Caco-2 (cell line): ENCODE measurements at regions not wholly inside any gene's neighbourhood (a gene's known extent, or its start where the extent isn't known, plus 50 kb on each side); places are given as distances from the start of the nearest gene placed in this dataset.

Experiments used
- BruUV-seq: library from RNA; stranded (reverse); fragments of 400-500 nt; replicated peaks from 2 replicates; lab custom pipeline; 2021; lab: Mats Ljungman, UMichigan
- CTCF ChIA-PET: fragments of 300-600 bp; sonication (Branson Sonifier 250); formaldehyde crosslinking; loops from one replicate; lab custom pipeline; 2022; ENCODE audit warnings: antibody characterized with exemption; lab: Charles Lee
- POLR2A ChIA-PET: fragments of 300-600 bp; sonication (Branson Sonifier 250); formaldehyde crosslinking; loops from one replicate; lab custom pipeline; 2022; ENCODE audit warnings: antibody characterized with exemption; lab: Charles Lee
- DNase-seq, 2 experiments: peaks; one replicate each; pipeline versions ENCODE4 v3.0.0 to v3.0.0-alpha.2; 2020 to 2022
- H3K27me3 ChIP-seq: replicated peaks from 2 replicates; pipeline ENCODE4 v1.6.0; 2011; ENCODE audit warnings: low read length; ENCODE audit not compliant: control insufficient read depth, insufficient read depth
- H3K36me3 ChIP-seq: 2 replicates; pipeline ENCODE4 v1.5.1; 2011; ENCODE audit warnings: low read length; ENCODE audit not compliant: control insufficient read depth, insufficient read depth
- H3K4me1 ChIP-seq: fragments of 250-450 bp; sonication (Bioruptor Pico); 2 replicates; pipeline ENCODE4 v1.5.1; 2020; ENCODE audit warnings: mild to moderate bottlenecking
- H3K4me3 ChIP-seq: 2 replicates; pipeline ENCODE4 v1.5.1; 2011; ENCODE audit warnings: low read depth, mild to moderate bottlenecking, control low read depth, low read length
- H3K9me3 ChIP-seq: fragments of 250-450 bp; sonication (Bioruptor Pico); 2 replicates; pipeline ENCODE4 v1.5.1; 2020; ENCODE audit warnings: mild to moderate bottlenecking, moderate library complexity
- H3K27ac Mint-ChIP-seq: one replicate; pipeline ENCODE4 v1.8.0; 2022; ENCODE audit warnings: mixed read lengths; ENCODE audit not compliant: unreplicated experiment
- H3K27me3 Mint-ChIP-seq: one replicate; pipeline ENCODE4 v1.8.0; 2022; ENCODE audit warnings: mixed read lengths; ENCODE audit not compliant: insufficient read depth, unreplicated experiment
- H3K36me3 Mint-ChIP-seq: one replicate; pipeline ENCODE4 v1.8.0; 2022; ENCODE audit warnings: mild to moderate bottlenecking, mixed read lengths; ENCODE audit not compliant: insufficient read depth, unreplicated experiment
- H3K4me1 Mint-ChIP-seq: one replicate; pipeline ENCODE4 v1.8.0; 2022; ENCODE audit warnings: low read depth, mixed read lengths; ENCODE audit not compliant: unreplicated experiment
- H3K4me3 Mint-ChIP-seq: one replicate; pipeline ENCODE4 v1.8.0; 2022; ENCODE audit warnings: mild to moderate bottlenecking, moderate library complexity, mixed read lengths; ENCODE audit not compliant: unreplicated experiment
- H3K9me3 Mint-ChIP-seq: one replicate; pipeline ENCODE4 v1.8.0; 2022; ENCODE audit warnings: mixed read lengths; ENCODE audit not compliant: unreplicated experiment
- intact Hi-C: fragments of 100-400 bp; cut with micrococcal nuclease; formaldehyde crosslinking; loops from one replicate; pipeline ENCODE4 v1.10.0; 2022; ENCODE audit not compliant: unreplicated experiment
- TF ChIP-seq, protein P1 (sequence below), 2 experiments: fragments of 200-600 bp in 1 of 2; IDR thresholded peaks; 1 replicate in 1 of 2; 2 replicates in 1 of 2; pipeline versions ENCODE4 v1.5.1 to v1.8.0; 2011 to 2022; ENCODE audit warnings: antibody characterized with exemption in 1 of 2, control low read depth in 1 of 2, inconsistent platforms in 1 of 2, low read depth in 1 of 2, low read length in 1 of 2, mild to moderate bottlenecking in 1 of 2, moderate library complexity in 1 of 2; ENCODE audit not compliant: insufficient read depth in 1 of 2, severe bottlenecking in 1 of 2, unreplicated experiment in 1 of 2

DNA sequence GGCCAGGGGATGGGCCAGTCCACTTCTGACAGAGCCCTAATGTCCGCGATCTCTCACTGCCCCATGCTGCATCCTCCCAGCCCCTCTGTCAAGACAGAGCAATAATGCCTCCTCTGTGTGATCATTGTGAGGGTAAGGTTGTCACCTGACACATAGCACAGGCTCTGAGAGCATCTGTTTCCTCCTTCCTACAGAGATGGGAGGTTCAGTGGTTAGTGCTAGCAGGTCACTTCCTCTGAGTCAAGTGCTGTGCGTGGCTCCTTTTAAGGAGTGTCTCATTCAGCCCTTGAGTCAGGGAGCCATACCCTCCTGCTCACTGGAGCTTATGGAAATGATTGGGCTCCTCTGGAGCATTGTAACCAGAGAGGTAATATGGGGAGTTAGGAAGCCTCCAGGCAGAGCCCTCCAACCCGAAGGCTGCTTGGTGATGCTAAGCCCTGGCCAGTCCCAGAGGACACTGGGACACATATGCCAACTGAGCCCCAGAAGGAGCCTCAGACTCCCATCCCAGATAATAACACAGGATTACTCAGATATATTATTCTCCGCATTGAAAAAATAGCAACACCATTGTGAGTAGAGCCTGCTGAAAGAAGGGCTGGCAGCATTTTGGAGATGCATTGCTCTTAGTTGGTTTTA lies 189.0 kb downstream of the GALNT1 start:
- DNase-seq = no peak
- Mint-ChIP-seq H3K27ac (no peak overlapping the region), H3K27me3 (peaks cover 5% of the 10 kb centered on the region), H3K4me1 (no peaks in the 10 kb centered on the region), H3K4me3 (no peak overlapping the region), H3K9me3 (no peaks in the 10 kb centered on the region), H3K36me3 (no peaks in the 10 kb centered on the region)
- no peak overlapping the region for H3K4me3 ChIP-seq
- POLR2A ChIA-PET = no interaction called here
- no peaks in the 10 kb centered on the region for H3K36me3 ChIP-seq
- H3K27me3 ChIP-seq = no peaks in the 10 kb centered on the region
- no TSS peak for BruUV-seq
- H3K9me3 ChIP-seq = no peaks in the 10 kb centered on the region
- TF ChIP-seq, protein P1, sequence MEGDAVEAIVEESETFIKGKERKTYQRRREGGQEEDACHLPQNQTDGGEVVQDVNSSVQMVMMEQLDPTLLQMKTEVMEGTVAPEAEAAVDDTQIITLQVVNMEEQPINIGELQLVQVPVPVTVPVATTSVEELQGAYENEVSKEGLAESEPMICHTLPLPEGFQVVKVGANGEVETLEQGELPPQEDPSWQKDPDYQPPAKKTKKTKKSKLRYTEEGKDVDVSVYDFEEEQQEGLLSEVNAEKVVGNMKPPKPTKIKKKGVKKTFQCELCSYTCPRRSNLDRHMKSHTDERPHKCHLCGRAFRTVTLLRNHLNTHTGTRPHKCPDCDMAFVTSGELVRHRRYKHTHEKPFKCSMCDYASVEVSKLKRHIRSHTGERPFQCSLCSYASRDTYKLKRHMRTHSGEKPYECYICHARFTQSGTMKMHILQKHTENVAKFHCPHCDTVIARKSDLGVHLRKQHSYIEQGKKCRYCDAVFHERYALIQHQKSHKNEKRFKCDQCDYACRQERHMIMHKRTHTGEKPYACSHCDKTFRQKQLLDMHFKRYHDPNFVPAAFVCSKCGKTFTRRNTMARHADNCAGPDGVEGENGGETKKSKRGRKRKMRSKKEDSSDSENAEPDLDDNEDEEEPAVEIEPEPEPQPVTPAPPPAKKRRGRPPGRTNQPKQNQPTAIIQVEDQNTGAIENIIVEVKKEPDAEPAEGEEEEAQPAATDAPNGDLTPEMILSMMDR (IDR thresholded peaks at IDR 0.05; ENCODE audit: insufficient read depth in 1 of 2, low read depth in 1 of 2, low read length in 1 of 2, severe bottlenecking in 1 of 2, unreplicated experiment in 1 of 2) = no peak
- CTCF ChIA-PET = no interaction called here
- intact Hi-C loops = no loop called here
- no peaks in the 10 kb centered on the region for H3K4me1 ChIP-seq

DNA sequence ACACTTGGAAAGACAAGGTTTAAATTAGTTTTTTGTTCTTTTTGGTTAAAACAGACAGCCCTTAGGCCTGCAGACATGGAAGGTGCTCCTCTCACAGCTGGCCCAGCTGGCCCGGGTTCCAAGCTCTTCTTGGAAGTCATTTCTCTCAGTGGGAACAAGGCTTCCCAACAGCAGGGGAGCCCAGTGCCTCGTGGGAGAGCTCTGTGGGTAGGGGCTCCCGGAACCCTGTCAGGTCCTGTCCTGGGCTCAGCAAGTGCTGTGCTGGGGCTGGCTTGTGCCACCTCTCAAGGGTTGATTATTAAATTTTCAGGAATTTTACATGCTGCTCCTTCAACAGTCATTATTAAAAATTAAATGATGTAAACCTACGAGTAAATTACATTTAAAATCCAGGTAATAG lies 189.6 kb downstream of the GALNT1 start:
- H3K4me1 Mint-ChIP-seq = no peaks in the 10 kb centered on the region
- intact Hi-C loops = no loop called here
- POLR2A ChIA-PET = no interaction called here
- peaks cover 5% of the 10 kb centered on the region for H3K27me3 Mint-ChIP-seq
- Histone ChIP-seq H3K36me3 (no peaks in the 10 kb centered on the region), H3K4me3 (no peak overlapping the region), H3K9me3 (no peaks in the 10 kb centered on the region), H3K27me3 (no peaks in the 10 kb centered on the region), H3K4me1 (no peaks in the 10 kb centered on the region)
- BruUV-seq = no TSS peak
- no peak for DNase-seq
- H3K36me3 Mint-ChIP-seq = no peaks in the 10 kb centered on the region
- H3K9me3 Mint-ChIP-seq = no peaks in the 10 kb centered on the region
- no peak overlapping the region for H3K27ac Mint-ChIP-seq
- no peak overlapping the region for H3K4me3 Mint-ChIP-seq
- TF ChIP-seq, protein P1 (IDR thresholded peaks at IDR 0.05; ENCODE audit: insufficient read depth in 1 of 2, low read depth in 1 of 2, low read length in 1 of 2, severe bottlenecking in 1 of 2, unreplicated experiment in 1 of 2) = no peak
- CTCF ChIA-PET = no interaction called here

DNA sequence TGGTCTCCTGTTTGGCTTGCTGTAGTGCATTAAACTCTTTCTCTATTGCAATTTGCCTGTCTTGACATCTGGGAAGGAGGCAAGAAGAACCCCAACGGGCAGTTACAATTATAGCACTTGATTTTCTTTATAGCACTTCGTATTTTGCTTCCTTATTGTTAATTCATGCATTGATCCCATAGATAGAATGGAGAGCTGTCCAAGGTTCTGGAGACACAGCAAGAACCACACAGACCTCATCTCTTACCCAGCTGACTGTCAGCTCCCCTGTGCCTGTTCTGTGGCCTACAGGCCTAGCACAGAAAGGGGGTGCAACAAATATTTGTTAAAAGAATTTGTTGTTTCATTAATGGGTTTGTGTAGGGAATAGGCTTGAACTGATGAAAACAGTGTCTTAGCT lies 194.3 kb downstream of the GALNT1 start:
- no peak overlapping the region for H3K27ac Mint-ChIP-seq
- BruUV-seq = no TSS peak
- H3K27me3 ChIP-seq = no peaks in the 10 kb centered on the region
- intact Hi-C loops = no loop called here
- no peak overlapping the region for H3K4me3 Mint-ChIP-seq
- CTCF ChIA-PET = no interaction called here
- no peak overlapping the region for H3K4me3 ChIP-seq
- no peaks in the 10 kb centered on the region for H3K4me1 Mint-ChIP-seq
- no peaks in the 10 kb centered on the region for H3K4me1 ChIP-seq
- POLR2A ChIA-PET = no interaction called here
- no peaks in the 10 kb centered on the region for H3K9me3 Mint-ChIP-seq
- H3K9me3 ChIP-seq = no peaks in the 10 kb centered on the region
- no peaks in the 10 kb centered on the region for H3K36me3 ChIP-seq
- H3K27me3 Mint-ChIP-seq = peaks cover 5% of the 10 kb centered on the region
- H3K36me3 Mint-ChIP-seq = no peaks in the 10 kb centered on the region
- TF ChIP-seq, protein P1 (IDR thresholded peaks at IDR 0.05; ENCODE audit: insufficient read depth in 1 of 2, low read depth in 1 of 2, low read length in 1 of 2, severe bottlenecking in 1 of 2, unreplicated experiment in 1 of 2) = no peak
- DNase-seq = no peak
